ENCODE measurements at regions not wholly inside any gene's neighbourhood (a gene's known extent, or its start where the extent isn't known, plus 50 kb on each side); places are given as distances from the start of the nearest gene placed in this dataset.

DNA sequence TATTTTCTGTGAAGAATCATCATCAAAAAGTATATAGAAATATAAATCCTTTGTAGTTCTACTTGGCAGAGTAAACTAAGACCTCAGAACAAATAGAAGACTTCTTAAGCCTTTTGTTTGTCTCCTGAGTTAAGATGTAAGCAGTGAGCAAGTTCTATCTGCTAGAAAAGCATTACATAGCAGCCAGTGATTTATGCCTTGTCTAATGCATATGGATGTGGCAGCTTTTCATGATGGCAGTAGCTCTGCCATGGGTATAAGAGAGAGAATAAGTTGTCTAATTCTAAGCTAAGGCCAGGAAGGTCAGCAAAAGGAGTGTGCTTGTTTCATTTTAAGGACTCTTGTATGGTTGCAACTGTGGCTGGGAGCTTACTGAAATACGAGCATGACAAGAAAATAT lies 920.2 kb downstream of the GRIK2 start:
- TF ChIP-seq, protein P1, sequence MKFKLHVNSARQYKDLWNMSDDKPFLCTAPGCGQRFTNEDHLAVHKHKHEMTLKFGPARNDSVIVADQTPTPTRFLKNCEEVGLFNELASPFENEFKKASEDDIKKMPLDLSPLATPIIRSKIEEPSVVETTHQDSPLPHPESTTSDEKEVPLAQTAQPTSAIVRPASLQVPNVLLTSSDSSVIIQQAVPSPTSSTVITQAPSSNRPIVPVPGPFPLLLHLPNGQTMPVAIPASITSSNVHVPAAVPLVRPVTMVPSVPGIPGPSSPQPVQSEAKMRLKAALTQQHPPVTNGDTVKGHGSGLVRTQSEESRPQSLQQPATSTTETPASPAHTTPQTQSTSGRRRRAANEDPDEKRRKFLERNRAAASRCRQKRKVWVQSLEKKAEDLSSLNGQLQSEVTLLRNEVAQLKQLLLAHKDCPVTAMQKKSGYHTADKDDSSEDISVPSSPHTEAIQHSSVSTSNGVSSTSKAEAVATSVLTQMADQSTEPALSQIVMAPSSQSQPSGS (CRISPR knock-in tag; IDR thresholded peaks at IDR 0.05; ENCODE audit: borderline replicate concordance, low read depth): no peak
- TF ChIP-seq, protein P2, sequence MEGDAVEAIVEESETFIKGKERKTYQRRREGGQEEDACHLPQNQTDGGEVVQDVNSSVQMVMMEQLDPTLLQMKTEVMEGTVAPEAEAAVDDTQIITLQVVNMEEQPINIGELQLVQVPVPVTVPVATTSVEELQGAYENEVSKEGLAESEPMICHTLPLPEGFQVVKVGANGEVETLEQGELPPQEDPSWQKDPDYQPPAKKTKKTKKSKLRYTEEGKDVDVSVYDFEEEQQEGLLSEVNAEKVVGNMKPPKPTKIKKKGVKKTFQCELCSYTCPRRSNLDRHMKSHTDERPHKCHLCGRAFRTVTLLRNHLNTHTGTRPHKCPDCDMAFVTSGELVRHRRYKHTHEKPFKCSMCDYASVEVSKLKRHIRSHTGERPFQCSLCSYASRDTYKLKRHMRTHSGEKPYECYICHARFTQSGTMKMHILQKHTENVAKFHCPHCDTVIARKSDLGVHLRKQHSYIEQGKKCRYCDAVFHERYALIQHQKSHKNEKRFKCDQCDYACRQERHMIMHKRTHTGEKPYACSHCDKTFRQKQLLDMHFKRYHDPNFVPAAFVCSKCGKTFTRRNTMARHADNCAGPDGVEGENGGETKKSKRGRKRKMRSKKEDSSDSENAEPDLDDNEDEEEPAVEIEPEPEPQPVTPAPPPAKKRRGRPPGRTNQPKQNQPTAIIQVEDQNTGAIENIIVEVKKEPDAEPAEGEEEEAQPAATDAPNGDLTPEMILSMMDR (IDR thresholded peaks at IDR 0.05): no peak
- TF ChIP-seq, protein P3, sequence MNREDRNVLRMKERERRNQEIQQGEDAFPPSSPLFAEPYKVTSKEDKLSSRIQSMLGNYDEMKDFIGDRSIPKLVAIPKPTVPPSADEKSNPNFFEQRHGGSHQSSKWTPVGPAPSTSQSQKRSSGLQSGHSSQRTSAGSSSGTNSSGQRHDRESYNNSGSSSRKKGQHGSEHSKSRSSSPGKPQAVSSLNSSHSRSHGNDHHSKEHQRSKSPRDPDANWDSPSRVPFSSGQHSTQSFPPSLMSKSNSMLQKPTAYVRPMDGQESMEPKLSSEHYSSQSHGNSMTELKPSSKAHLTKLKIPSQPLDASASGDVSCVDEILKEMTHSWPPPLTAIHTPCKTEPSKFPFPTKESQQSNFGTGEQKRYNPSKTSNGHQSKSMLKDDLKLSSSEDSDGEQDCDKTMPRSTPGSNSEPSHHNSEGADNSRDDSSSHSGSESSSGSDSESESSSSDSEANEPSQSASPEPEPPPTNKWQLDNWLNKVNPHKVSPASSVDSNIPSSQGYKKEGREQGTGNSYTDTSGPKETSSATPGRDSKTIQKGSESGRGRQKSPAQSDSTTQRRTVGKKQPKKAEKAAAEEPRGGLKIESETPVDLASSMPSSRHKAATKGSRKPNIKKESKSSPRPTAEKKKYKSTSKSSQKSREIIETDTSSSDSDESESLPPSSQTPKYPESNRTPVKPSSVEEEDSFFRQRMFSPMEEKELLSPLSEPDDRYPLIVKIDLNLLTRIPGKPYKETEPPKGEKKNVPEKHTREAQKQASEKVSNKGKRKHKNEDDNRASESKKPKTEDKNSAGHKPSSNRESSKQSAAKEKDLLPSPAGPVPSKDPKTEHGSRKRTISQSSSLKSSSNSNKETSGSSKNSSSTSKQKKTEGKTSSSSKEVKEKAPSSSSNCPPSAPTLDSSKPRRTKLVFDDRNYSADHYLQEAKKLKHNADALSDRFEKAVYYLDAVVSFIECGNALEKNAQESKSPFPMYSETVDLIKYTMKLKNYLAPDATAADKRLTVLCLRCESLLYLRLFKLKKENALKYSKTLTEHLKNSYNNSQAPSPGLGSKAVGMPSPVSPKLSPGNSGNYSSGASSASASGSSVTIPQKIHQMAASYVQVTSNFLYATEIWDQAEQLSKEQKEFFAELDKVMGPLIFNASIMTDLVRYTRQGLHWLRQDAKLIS (CRISPR knock-in tag; IDR thresholded peaks at IDR 0.05; ENCODE audit: borderline replicate concordance): no peak

Measured in WTC11 (cell line).